ENCODE measurements at regions not wholly inside any gene's neighbourhood (a gene's known extent, or its start where the extent isn't known, plus 50 kb on each side); places are given as distances from the start of the nearest gene placed in this dataset.
"Not testable (repeated sequence)": the region's sequence is repeated elsewhere in the genome, so short reads cannot be mapped to it uniquely, and the experiment has no call there.

- no peak for DNase-seq (ENCODE audit: low spot score)
Observed at GRCh38 chr2:117199511-117199910, 615.0 kb upstream of the DDX18 start.

GRCh38 chr2:117212562-117212961, 601.9 kb upstream of the DDX18 start:
- DNase-seq (ENCODE audit: low spot score), result no peak

- no peak for DNase-seq (ENCODE audit: low spot score)
Observed at GRCh38 chr2:117217145-117217544, 597.3 kb upstream of the DDX18 start.

GRCh38 chr2:117222809-117223208, 591.7 kb upstream of the DDX18 start:
- no peak for DNase-seq (ENCODE audit: low spot score)

GRCh38 chr2:117232305-117232704, 582.2 kb upstream of the DDX18 start:
- no peak for DNase-seq (ENCODE audit: low spot score)

- no peak for DNase-seq (ENCODE audit: low spot score)
Observed at GRCh38 chr2:117257362-117257761, 557.1 kb upstream of the DDX18 start.

- no peak for DNase-seq (ENCODE audit: low spot score)
Observed at GRCh38 chr2:117269574-117269973, 544.9 kb upstream of the DDX18 start.

- no peak for DNase-seq (ENCODE audit: low spot score)
Observed at GRCh38 chr2:117271631-117272030, 542.9 kb upstream of the DDX18 start.

- DNase-seq (ENCODE audit: low spot score), result no peak
Observed at GRCh38 chr2:117273009-117273671, 541.4 kb upstream of the DDX18 start.

GRCh38 chr2:117293012-117293411, 521.5 kb upstream of the DDX18 start:
- no peak for DNase-seq (ENCODE audit: low spot score)

- DNase-seq (ENCODE audit: low spot score), result no peak
Observed at GRCh38 chr2:117299451-117299850, 515.0 kb upstream of the DDX18 start.

GRCh38 chr2:117308861-117309770, 505.4 kb upstream of the DDX18 start:
- DNase-seq (ENCODE audit: low spot score), result no peak

- DNase-seq (ENCODE audit: low spot score), result no peak
Observed at GRCh38 chr2:117321816-117322215, 492.7 kb upstream of the DDX18 start.

- no peak for DNase-seq (ENCODE audit: low spot score)
Observed at GRCh38 chr2:117323331-117323730, 491.2 kb upstream of the DDX18 start.

GRCh38 chr2:117330641-117331040, 483.9 kb upstream of the DDX18 start:
- DNase-seq (ENCODE audit: low spot score), result no peak

GRCh38 chr2:117335967-117336366, 478.5 kb upstream of the DDX18 start:
- DNase-seq (ENCODE audit: low spot score), result no peak

- DNase-seq (ENCODE audit: low spot score), result no peak
Observed at GRCh38 chr2:117336496-117336895, 478.0 kb upstream of the DDX18 start.

GRCh38 chr2:117337981-117338380, 476.5 kb upstream of the DDX18 start:
- DNase-seq (ENCODE audit: low spot score), result not testable (repeated sequence)

GRCh38 chr2:117339980-117340379, 474.5 kb upstream of the DDX18 start:
- no peak for DNase-seq (ENCODE audit: low spot score)

- no peak for DNase-seq (ENCODE audit: low spot score)
Observed at GRCh38 chr2:117341690-117342089, 472.8 kb upstream of the DDX18 start.

GRCh38 chr2:117342415-117342814, 472.1 kb upstream of the DDX18 start:
- DNase-seq (ENCODE audit: low spot score), result no peak

GRCh38 chr2:117349687-117350086, 464.8 kb upstream of the DDX18 start:
- no peak for DNase-seq (ENCODE audit: low spot score)

- DNase-seq (ENCODE audit: low spot score), result no peak
Observed at GRCh38 chr2:117351396-117351795, 463.1 kb upstream of the DDX18 start.

All from COLO829 (cell line).